Thoracic aorta (tissue), 2 donors: ENCODE measurements at regions not wholly inside any gene's neighbourhood (a gene's known extent, or its start where the extent isn't known, plus 50 kb on each side); places are given as distances from the start of the nearest gene placed in this dataset.

Source experiments
- ATAC-seq: fragments of 150-250 bp; one replicate; pipeline ENCODE4 v1.8.0; 2017; ENCODE audit warnings: low read depth; ENCODE audit not compliant: insufficient number of reproducible peaks, low FRiP score
- DNase-seq: peaks from one replicate; pipeline ENCODE4 v3.0.0-alpha.2; 2020; ENCODE audit warnings: low spot score
- H3K27ac ChIP-seq, 2 donors: fragments of 200-600 bp; sonication (generic); 1 replicate in 1 of 2; 2 replicates in 1 of 2; pipeline ENCODE4 v1.5.1; 2016; ENCODE audit warnings: mild to moderate bottlenecking in 2 of 2, moderate library complexity in 2 of 2
- H3K27me3 ChIP-seq: fragments of 200-600 bp; sonication (generic); replicated peaks from 2 replicates; pipeline ENCODE4 v1.6.0; 2016; ENCODE audit warnings: mild to moderate bottlenecking; ENCODE audit not compliant: insufficient read depth
- H3K36me3 ChIP-seq: fragments of 200-600 bp; sonication (generic); one replicate; pipeline ENCODE4 v1.5.1; 2016
- H3K4me1 ChIP-seq, 2 donors: fragments of 200-600 bp; sonication (generic); 1 replicate in 1 of 2; 2 replicates in 1 of 2; pipeline versions ENCODE4 v1.5.1 to v1.6.0; 2016; ENCODE audit warnings: low read depth in 2 of 2, mild to moderate bottlenecking in 1 of 2; ENCODE audit not compliant: control insufficient read depth in 1 of 2
- H3K4me3 ChIP-seq: fragments of 200-600 bp; sonication (generic); 2 replicates; pipeline ENCODE4 v1.5.1; 2016; ENCODE audit warnings: mild to moderate bottlenecking
- H3K9me3 ChIP-seq: fragments of 200-600 bp; sonication (generic); 2 replicates; pipeline ENCODE4 v1.5.1; 2016
- TF ChIP-seq, protein P1 (sequence below): fragments of 200-600 bp; sonication (generic); IDR thresholded peaks from one replicate; pipeline ENCODE4 v1.5.1; 2019; ENCODE audit warnings: antibody characterized with exemption

GRCh38 chrX:9302381-9302780, 162.5 kb upstream of the TBL1X start:
- no peaks in the 10 kb centered on the region for H3K36me3 ChIP-seq
- H3K27me3 ChIP-seq: no peaks in the 10 kb centered on the region
- ATAC-seq: no peak
- H3K4me1 ChIP-seq: peaks cover 0 to 12% of the 10 kb centered on the region in 2 donors
- H3K9me3 ChIP-seq: no peaks in the 10 kb centered on the region
- TF ChIP-seq, protein P1, sequence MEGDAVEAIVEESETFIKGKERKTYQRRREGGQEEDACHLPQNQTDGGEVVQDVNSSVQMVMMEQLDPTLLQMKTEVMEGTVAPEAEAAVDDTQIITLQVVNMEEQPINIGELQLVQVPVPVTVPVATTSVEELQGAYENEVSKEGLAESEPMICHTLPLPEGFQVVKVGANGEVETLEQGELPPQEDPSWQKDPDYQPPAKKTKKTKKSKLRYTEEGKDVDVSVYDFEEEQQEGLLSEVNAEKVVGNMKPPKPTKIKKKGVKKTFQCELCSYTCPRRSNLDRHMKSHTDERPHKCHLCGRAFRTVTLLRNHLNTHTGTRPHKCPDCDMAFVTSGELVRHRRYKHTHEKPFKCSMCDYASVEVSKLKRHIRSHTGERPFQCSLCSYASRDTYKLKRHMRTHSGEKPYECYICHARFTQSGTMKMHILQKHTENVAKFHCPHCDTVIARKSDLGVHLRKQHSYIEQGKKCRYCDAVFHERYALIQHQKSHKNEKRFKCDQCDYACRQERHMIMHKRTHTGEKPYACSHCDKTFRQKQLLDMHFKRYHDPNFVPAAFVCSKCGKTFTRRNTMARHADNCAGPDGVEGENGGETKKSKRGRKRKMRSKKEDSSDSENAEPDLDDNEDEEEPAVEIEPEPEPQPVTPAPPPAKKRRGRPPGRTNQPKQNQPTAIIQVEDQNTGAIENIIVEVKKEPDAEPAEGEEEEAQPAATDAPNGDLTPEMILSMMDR: no peak
- no peak for DNase-seq
- no peak overlapping the region for H3K4me3 ChIP-seq
- H3K27ac ChIP-seq: peak overlapping the region; percentile 34 to 56

GRCh38 chrX:9308426-9308825, 156.4 kb upstream of the TBL1X start:
- ATAC-seq (no peak), DNase-seq (no peak)
- Histone ChIP-seq H3K9me3 (no peaks in the 10 kb centered on the region), H3K36me3 (no peaks in the 10 kb centered on the region), H3K4me1 (peaks cover 0 to 12% of the 10 kb centered on the region in 2 donors), H3K4me3 (no peak overlapping the region), H3K27me3 (no peaks in the 10 kb centered on the region), H3K27ac (no peak overlapping the region)
- TF ChIP-seq, protein P1: no peak

- DNase-seq: no peak
- peak overlapping the region; percentile 43 to 71 for H3K27ac ChIP-seq
- ATAC-seq: no peak
- no peaks in the 10 kb centered on the region for H3K9me3 ChIP-seq
- no peaks in the 10 kb centered on the region for H3K36me3 ChIP-seq
- no peaks in the 10 kb centered on the region for H3K27me3 ChIP-seq
- TF ChIP-seq, protein P1: no peak
- no peak overlapping the region for H3K4me3 ChIP-seq
- peaks cover 0 to 12% of the 10 kb centered on the region in 2 donors for H3K4me1 ChIP-seq
Observed at GRCh38 chrX:9310616-9311015, 154.2 kb upstream of the TBL1X start.

GRCh38 chrX:9311421-9312160, 153.3 kb upstream of the TBL1X start:
- Histone ChIP-seq H3K9me3 (no peaks in the 10 kb centered on the region), H3K27me3 (no peaks in the 10 kb centered on the region), H3K36me3 (no peaks in the 10 kb centered on the region), H3K27ac (peak overlapping the region; percentile 22 to 71), H3K4me1 (peaks cover 0 to 12% of the 10 kb centered on the region in 2 donors), H3K4me3 (no peak overlapping the region)
- TF ChIP-seq, protein P1: no peak
- DNase-seq: no peak
- no peak for ATAC-seq

DNA sequence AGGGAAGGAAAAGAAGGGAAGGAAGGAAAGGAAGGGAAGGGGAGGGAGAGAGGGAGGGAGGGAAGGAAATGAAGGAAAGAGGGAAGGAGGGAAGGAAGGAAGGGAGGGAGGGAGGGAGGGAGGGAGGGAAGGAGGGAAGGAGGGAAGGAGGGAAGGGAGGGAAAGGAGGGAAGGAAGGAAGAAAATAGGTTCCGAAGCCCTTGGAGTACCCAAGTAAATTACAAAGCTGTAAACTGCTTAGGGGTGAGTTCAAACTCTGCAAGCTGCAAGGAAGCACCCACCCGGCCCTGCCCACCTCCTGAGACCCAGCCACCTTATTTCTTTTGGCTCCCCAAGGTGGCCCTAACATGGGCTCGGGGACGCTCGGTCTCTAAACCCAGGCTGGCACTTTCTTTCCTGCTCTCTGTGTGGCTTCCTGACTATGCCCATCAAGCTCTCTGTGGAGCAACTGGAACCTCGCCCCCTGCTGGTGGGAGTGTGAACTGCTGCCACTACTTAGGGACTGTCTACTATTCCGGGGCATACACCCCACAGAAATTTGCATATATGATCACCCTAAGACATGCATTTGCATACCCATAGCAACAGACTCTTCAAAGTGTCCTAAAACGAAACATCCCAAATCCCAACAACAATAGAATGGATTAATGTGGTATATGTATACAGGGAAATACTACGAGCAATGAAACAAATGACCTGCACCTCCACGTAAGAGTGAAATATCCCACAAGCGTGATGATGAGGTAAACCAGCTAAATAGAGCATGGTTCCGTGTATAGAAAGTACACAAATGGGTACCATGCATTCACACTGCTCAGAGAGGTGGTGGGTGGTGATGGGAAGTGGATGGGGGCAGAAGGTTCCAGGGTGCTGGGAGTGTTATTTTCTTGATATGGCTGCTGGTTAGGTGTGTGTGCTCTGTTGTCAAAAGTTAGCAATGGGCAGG, 151.7 kb upstream of the TBL1X start:
- Histone ChIP-seq H3K4me3 (no peak overlapping the region), H3K27me3 (no peaks in the 10 kb centered on the region), H3K4me1 (peaks cover 0 to 12% of the 10 kb centered on the region in 2 donors), H3K27ac (no peak overlapping the region), H3K36me3 (no peaks in the 10 kb centered on the region), H3K9me3 (no peaks in the 10 kb centered on the region)
- ATAC-seq (no peak), DNase-seq (no peak)
- TF ChIP-seq, protein P1: peak; percentile 50
